ENCODE measurements at regions not wholly inside any gene's neighbourhood (a gene's known extent, or its start where the extent isn't known, plus 50 kb on each side); places are given as distances from the start of the nearest gene placed in this dataset.

DNA sequence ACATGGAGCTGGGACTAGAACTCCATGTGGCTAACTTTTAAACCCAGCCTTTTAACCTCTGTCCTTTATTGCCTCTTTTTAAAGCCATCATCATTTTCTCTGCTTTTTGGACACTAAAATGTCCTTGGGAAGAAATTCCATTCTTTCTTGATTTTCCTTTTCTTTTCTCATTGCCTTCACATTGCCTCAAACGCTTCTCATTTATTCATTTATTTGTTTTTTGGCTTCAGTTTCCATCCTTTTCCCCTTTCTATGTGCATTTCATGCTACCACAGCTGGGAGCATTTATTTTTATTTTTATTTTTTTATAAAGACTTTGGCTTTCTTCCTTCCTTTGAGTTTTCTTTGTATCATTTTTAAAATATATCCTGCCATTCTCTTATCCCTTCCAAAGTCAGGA lies 212.2 kb downstream of the DACT1 start:
- no peak for DNase-seq

DNA sequence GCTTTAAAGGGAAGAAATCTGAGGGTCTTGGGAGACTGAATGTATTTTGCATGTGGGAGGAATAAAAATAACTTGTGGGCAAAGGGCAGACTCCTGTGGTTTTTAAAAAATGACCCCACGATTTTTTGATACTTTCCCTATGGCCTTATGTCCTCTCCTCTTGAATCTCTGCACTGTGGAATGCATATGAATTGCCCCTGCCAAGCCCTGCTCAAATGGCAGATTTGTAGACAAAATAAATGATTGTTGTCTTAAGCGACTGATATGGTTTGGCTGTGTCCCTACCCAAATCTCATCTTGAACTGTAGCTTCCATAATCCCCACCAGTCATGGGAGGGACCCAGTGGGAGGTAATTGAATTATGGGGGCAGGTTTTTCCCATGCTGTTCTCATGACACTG lies 223.8 kb downstream of the DACT1 start:
- DNase-seq = no peak

DNA sequence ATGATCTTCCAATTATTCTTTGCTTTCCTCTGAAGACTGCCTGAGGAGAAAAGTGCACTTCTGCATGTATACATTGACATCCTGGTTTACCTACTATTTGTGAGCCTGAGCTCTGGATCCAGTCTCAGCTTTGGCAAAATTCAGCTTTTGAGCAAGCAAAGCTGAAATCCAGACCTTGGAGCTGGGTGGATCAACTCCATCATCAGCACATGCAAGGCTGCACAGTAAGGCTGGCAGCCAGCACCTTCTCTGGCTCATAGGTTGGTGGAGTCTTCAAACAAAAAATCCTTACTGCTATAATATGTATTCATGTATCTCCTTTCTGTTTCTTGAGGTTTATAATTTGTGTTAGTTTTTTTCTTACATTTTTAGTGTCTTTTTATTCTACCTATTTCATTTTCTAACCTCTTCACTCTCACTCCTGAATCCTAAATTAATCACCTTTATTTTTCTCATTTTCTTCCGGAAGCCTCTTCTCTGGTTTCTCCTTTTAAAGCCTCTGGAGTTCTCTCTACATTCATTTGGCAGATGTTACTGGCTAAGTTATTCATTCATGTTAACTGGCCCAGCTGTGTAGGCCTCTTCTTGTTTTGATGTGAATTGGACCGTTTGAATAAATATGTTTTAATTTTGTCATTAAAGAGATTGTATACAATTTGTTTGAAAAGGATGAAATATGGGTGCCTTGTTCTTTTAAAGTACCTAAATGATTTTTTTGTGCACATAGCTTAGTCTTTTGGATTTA lies 224.8 kb downstream of the DACT1 start:
- DNase-seq = no peak

DNA sequence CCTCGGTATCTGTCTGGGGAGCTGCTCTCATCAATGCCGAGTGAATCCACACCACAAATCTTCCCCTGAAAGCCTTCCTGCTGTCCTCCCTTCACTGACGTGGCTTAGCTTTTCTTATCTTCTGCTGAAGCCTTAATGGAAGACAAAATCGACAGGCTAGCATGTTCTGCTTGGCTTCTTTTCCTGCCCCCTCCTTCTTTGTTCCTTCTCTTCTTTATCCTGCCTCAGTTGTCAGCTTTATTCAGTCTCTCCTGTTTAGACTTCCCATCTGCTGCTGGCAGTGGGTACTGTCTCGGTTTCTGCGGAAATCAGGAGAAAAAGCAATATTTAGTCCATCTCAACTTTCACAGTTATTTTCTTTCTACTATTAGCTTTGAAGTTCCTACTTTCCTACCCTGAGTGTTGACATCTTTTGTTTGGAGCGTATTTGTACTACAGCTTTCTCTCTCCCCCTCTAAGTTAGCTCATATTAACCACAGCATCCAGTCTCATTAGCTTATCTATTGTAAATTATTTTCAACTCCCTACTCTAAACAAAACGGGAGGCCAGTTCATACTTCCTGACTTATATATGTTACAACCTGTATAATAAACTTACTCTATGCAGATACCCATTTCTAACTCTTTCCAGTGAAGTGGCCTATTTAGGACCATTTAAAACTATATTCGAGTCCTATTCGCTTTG lies 226.0 kb downstream of the DACT1 start:
- DNase-seq = no peak

DNA sequence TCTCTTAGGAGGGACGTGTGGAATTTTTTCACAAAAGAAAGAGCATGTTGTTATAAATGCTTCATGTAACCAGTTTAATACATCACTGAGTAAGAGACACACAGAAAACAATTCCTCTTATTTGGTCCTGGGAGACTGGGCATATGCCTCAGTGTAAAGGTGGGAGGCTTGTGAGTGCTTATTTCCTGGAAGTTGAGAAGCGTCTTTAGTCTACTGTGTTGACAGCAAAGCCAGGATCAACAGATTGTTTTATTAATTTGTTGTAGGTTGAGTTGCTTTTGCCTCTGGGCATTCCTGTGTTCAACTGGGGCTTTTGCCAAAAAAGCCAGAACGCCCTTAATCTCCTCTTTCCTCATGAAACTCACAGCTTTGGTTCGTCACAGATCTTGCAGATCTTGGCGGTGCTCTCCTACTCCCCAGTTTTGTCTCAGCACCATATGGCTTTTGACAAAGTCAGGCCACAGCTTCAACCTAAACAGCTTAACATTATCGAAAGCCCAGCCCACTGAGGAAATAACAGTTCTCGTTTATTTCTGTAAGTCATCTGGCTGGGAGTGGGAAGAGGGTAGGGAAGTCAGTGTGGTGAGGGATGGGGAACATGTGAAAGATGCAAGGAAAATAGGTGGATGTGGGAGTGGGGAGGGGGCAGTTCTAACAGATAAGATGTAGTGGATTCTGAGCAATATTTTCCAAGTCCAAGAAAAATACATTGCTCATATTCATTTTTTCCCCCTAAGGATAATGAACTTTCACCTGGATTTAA lies 227.2 kb downstream of the DACT1 start:
- no peak for DNase-seq

DNA sequence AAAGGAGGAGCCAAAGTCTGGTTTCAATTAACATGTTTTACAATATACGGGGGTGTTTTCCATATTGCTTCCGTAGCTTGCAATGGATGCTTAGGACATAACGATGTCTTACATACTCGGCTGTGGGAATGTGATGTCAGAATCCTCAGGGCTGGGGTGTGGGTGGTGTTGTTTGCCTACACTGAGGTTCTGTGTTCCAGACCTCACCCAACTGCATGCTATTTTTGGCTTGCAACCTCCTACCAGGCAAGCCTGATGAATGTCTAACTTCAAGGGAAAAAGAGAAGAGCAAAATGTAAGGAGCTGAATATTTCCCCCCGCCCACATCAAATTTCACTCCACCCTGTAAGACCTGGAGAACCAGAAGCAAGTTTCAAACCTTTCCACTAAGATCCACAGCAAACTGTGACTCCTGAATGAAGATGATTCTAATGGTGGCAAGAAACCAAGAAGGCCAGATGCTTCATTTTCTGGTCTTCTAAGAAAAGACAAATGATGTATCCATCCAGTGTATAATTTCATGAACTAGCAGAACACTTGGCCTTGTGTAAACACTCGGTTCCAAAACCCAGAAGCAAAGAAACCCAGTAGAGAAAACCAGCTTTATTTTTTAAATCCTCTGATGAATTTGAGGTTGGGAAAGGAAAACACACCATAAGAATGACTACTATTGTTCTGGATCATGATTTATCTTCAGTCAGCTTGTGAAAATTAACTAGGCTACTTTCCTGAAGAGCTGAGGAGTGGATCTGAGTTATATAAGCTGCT lies 227.9 kb downstream of the DACT1 start:
- no peak for DNase-seq

DNA sequence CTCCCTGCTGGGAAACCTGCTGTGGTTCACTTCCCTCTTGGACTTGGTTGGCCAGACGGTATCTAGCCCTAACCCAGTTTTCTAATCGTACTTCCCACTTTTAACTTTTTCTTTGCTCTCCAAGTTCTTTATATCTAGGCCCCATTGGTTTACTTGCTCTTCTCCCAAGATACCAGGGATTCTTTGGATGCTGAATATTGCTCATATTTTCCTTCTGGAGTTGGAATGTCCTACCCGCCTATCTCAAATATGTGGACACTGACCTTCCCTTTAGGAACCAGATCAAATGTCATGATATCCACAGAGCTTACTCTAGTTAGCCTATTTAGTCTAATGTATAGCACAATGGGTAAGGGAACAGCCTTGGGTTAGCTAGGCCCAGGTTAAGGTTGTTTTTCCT lies 228.6 kb downstream of the DACT1 start:
- no peak for DNase-seq

DNA sequence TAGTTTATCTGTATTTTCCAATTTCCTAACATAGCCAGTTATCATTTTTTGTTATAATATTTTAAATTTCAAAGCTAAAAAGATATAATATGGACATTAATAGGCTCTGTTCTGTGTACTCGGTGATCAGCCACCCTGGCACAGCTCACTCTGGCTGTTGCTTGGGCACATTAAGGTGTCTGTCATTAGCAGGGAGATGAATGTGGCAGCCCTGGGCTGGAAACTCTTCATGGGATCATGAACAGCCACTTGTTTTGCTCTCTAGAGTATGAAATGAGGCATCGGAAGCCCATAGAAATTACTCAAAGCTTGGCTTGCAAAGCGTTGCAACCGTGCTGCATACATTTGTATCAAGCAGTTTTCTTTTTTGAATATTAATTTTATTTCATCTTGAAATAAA lies 233.2 kb downstream of the DACT1 start:
- no peak for DNase-seq

DNA sequence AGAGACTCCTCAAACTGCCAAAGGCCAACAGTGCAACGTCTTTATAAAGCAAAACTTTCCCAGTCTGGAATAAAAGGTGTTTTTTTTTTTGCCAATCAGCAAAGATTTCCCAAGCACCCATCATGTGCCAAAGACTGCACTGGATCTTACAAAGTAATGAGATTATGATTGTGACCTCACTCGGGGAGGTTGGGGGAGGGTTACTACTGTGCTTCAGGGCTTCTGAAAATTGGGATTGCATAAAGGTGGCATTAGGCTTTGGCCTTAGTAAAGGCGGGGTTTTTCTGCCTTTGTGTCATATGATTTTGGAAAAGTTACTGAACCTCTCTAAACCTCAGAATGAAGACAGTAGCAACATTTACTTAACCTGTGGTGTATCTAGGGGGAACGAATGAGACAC lies 233.8 kb downstream of the DACT1 start:
- DNase-seq = no peak

DNA sequence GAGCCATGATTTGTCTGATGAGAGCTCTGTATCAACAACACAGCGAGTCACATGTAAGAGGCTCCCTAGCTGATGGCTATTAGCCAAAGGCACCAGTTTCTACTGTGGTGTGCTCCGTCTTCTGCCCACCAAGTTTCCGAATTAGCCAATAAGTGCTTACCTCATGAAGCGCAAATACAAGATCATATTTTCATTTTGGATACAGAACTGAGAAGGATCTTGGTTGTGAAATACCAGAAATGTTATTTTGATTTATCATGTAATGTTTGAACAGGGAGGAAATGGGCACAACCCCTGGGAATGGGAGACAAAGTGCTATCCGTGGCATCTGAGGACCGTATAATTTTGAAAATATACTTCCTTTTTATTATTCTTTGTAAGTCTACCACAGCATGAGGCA lies 234.3 kb downstream of the DACT1 start:
- DNase-seq = no peak

DNA sequence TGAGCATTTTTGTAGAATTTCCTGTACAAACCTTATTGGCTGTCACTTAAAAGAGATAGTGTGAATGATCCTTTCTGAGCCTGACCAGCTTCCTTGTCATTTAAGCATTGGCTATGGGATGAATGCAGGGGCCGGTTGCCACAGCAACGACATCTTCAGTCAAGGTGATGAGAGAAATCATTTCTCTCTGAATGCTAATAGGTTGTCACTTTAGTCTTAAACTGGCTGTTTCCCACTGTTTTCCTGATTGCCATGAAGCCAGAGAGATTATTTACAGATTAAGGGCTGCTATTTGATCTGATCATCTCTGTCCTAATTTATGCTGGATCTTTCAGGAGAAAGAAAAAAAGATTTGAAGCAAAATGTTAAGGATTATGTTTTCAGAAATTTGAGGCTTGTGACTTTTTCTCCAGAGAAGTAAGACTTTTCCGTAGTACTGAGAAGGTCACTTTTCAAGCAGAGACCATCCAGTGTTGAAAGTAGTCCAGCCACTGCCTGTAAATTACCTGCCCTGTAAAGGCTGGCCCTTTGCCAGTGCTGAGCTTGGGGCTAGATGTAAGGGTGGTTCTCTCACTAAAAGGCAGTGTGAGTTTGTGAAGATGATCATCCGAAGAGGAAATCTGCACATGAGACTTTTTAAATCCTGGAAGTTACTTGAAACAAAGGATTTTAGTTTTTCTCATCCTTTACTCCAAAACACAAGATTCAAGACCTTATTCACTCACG lies 235.6 kb downstream of the DACT1 start:
- no peak for DNase-seq

DNA sequence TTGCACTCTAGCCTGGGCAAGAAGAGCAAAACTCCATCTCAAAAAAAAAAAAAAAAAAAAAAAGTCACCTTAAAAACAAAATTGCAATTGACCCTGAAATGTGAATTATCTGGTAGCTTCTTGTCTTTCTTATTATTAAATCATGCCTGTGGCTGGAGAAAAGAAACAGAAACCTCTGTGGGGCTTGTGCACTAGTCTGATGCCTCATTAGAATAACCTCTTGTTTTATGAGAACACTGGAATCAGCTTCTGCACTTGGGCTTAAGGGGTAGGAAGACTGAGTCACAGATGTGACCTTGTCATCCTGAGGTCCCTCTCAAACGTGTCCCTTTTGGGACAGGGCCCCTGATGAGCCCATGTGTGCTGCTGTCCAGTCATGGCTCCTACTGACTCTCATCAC lies 237.9 kb downstream of the DACT1 start:
- DNase-seq = no peak

DNA sequence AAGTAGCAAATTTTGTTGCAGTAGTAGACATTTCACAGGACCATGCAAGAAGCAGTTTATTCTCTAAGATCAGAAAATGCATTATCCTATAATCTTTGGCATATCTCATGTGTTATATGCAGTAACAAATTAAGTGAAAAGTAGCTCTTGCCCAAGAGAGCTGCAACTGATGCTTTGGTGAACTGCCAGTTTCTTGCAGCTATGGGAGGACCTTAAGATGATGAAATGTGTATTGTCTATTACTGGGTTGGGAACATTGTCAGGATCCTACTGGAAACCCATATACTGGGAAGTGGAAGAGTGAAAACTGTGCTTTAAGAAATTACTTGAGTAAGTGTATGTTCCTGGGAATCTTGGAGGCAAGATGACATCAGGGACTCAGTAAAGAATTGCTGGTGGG lies 238.8 kb downstream of the DACT1 start:
- DNase-seq = no peak

DNA sequence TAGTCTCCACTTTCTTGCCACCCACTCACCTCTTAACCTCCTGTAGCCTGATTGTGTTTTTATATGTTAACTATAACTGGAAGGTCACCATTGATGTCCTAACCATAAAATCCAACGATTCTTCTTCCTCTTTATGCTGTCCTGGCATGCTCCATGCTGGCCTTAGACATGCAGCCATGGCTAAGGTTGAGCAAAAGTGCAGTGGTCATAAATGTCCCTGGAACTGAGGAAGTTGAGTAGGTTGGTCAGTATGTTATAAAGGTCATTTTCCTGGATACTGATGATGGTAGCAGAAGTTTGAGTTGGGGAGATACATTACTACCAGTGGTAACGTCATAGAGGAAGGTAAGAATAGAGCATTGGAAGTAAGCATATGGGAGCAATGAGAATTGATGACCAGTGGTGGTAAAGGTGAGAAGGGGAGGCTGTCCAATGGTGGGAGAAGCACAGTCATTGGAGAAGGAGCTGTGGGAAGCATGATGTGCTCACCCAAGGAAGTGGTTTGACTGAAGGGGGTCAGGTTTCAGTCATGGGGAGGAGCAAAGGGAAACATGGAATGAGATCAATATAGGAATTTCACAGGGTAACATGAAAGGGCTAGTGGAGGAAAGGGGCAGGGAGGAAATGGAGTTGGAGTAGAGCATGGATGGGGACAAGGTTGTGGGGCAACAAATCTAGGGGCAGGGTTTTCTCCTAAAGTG lies 240.8 kb downstream of the DACT1 start:
- no peak for DNase-seq

DNA sequence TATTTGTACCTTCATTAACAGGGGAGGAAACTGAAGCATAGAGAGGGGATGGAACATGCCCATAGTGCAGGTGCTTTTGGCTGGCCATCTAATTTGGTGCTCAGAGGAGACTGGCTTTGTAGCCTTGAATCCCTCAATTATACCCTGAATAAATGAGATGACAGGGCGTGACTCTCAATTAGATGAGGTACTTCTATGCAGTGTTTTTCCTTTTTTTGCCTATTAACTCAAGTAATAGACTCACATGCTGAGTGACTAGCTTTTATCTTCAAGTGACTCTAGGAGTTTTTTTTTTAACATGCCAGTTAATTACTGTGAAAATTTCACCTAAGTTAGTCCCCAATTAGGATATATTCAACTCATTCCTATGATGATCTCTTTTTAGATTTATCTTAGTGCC lies 243.7 kb downstream of the DACT1 start:
- no peak for DNase-seq

DNA sequence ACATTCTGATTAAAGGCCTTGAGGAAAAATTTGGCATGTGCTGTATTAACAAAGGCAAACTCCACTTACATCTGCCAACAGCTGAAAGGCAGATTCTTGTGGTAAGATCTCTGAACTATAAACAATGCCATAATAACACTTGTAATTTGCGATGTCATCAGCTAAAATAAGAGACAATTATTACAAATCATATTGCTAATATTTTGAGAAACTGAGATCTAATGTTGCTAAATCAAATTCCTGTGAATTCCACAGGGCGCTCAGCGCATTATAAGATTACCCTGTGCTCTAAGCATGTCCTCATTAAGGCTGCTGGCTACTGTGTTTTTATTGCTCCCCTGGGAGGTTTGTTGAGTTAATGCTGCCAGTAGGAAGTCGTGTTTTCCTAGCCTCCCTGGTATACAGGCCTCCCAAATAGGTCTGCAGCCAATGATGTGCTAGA lies 244.8 kb downstream of the DACT1 start:
- no peak for DNase-seq

DNA sequence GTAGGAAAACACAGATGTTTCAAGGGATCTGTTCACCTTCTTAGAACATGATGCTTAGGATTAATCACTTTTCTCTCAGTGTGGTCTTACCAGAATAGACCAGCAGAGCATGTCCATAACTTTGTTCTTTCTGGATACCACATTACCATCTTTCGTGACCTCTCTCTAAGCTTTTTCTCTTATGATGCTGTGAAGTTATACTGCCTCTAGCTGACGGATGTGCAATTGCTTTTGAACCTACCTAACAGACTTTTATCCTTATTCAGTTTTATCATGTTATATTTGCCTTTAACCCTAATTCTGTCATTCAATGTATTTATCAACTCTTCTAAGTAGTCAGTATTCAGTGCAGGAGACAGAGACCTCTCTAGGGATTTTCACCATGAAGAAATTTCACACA lies 246.7 kb downstream of the DACT1 start:
- DNase-seq = no peak

DNA sequence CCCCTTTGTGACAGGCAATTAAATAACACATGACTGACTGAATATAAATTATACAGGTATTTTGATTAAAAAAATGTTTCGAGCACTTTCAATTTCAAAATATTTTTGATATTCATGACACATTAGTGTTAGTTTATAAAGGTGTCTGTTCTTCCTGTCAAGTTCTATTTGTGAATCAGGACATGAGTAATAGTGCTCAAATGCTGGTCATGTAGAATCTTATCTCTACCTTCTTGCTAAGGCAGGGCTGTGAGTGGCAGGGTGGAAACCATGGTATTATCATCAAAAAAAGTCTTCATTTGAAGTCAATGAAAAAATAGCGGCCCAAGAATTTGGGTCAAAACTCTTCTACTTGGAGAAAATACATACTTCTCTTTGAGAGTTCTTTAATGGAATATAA lies 250.2 kb downstream of the DACT1 start:
- DNase-seq = no peak

DNA sequence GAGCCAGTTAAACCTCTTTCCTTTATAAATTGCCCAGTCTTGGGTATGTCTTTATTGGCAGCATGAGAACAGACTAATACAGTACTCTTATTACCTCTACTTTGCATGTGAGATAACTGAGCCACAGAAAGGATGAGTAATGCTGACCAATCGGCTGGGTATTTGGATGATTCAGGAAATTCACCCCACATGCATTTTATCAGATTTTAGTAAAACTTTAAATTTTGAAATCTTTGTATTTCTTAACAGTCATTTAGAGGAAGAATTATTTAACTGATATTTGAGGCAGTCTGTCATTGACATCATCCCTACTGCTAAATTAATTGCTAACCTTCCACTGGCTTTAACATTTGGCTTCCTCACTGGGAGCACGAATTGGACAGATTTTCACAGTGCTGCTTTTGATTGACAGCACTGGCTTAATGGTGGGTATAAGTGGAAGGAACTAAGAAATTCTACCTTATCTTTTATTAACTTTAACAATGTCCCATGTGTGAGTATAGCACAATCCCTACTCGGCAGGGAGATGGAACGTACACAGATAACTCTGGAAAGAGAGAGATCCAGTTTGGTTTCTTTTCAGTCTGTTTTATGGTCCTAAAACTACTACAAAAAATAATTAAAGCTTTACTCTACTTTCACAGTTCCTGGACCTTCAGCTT lies 261.0 kb downstream of the DACT1 start:
- DNase-seq = no peak

DNA sequence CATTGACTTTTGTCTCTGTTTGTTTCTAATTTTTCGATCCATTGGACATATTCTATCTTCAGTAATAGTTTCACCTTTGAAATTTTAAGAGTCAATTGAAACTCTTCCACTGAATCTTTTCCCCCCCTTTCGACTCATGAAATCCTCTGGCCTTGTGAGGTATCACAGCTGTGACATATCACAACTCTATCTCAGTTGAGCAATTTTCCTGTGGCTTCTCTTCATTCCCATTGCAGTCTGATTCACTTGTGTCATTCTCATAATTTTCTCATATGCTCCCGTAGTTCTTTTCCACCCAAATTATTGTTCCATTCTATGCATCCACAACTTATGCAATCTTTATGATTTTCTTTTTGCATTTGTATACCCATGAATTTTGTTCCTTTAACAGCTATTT lies 261.6 kb downstream of the DACT1 start:
- no peak for DNase-seq

DNA sequence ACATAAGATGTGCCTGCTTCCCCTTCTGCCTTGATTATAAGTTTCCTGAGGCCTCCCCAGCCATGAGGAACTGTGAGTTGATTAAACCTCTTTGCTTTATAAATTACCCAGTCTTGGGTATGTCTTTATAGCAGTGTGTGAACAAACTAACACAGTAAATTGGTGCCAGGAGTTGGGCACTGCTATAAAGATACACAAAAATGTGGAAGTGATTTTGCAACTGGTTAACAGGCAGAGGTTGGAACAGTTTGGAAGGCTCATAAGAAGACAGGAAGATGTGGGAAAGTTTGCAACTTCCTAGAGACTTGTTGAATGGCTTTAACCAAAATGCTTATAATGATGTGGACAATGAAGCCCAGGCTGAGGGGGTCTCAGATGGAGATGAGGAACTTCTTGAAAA lies 264.1 kb downstream of the DACT1 start:
- DNase-seq = no peak
